Neural cell (in vitro differentiated cells): ENCODE measurements at regions not wholly inside any gene's neighbourhood (a gene's known extent, or its start where the extent isn't known, plus 50 kb on each side); places are given as distances from the start of the nearest gene placed in this dataset.
"Not testable (repeated sequence)": the region's sequence is repeated elsewhere in the genome, so short reads cannot be mapped to it uniquely, and the experiment has no call there.

Source experiments
- H2AFZ ChIP-seq: fragments of 200-600, 300-800 bp; sonication (generic), shearing (Covaris generic); 2 replicates; pipeline ENCODE4 v1.6.0; 2014; ENCODE audit warnings: low read depth, mild to moderate bottlenecking, antibody characterized with exemption, low read length, moderate library complexity
- H3F3A ChIP-seq: fragments of 200-600 bp; shearing (Covaris generic); 2 replicates; pipeline ENCODE4 v1.6.1; 2016; ENCODE audit warnings: mild to moderate bottlenecking, moderate library complexity, mixed read lengths, antibody characterized with exemption, low read length; ENCODE audit not compliant: insufficient read depth, poor library complexity, severe bottlenecking
- H3K27ac ChIP-seq: fragments of 200-600, 300-800 bp; sonication (generic), shearing (Covaris generic); 2 replicates; pipeline ENCODE4 v1.5.1; 2014; ENCODE audit warnings: mild to moderate bottlenecking, low read length, moderate library complexity
- H3K27me3 ChIP-seq: fragments of 300-800, 200-600 bp; sonication (generic), shearing (Covaris generic); 2 replicates; pipeline ENCODE4 v1.6.0; 2014; ENCODE audit warnings: mild to moderate bottlenecking, low read depth, low read length, moderate library complexity; ENCODE audit not compliant: insufficient read depth
- H3K36me3 ChIP-seq: fragments of 300-800, 200-600 bp; sonication (generic), shearing (Covaris generic); 2 replicates; pipeline ENCODE4 v1.5.1; 2014; ENCODE audit warnings: mild to moderate bottlenecking, antibody characterized with exemption, low read length, moderate library complexity; ENCODE audit not compliant: insufficient read depth
- H3K4me2 ChIP-seq: fragments of 300-800, 200-600 bp; sonication (generic), shearing (Covaris generic); 2 replicates; pipeline ENCODE4 v1.6.0; 2014; ENCODE audit warnings: mild to moderate bottlenecking, low read length
- H3K4me3 ChIP-seq: fragments of 300-800, 200-600 bp; sonication (generic), shearing (Covaris generic); 2 replicates; pipeline ENCODE4 v1.5.1; 2014; ENCODE audit warnings: mild to moderate bottlenecking, low read length, moderate library complexity
- H3K79me2 ChIP-seq: fragments of 200-600 bp; shearing (Covaris generic); replicated peaks from 2 replicates; pipeline ENCODE4 v1.6.0; 2014; ENCODE audit warnings: mild to moderate bottlenecking, low read length, moderate library complexity; ENCODE audit not compliant: insufficient read depth
- H3K9ac ChIP-seq: fragments of 300-800, 200-600 bp; sonication (generic), shearing (Covaris generic); 2 replicates; pipeline ENCODE4 v1.6.1; 2016; ENCODE audit warnings: mild to moderate bottlenecking, low read length, mixed read lengths
- H3K9me2 ChIP-seq: fragments of 200-600 bp; shearing (Covaris generic); 2 replicates; pipeline ENCODE4 v1.6.1; 2016; ENCODE audit warnings: mild to moderate bottlenecking, low read length, mixed read lengths; ENCODE audit not compliant: insufficient read depth
- H3K9me3 ChIP-seq: fragments of 200-600, 300-800 bp; sonication (generic), shearing (Covaris generic); 2 replicates; pipeline ENCODE4 v1.6.1; 2016; ENCODE audit warnings: mild to moderate bottlenecking, mixed run types, low read length, moderate library complexity, mixed read lengths
- H4K20me1 ChIP-seq: fragments of 200-600 bp; shearing (Covaris generic); 2 replicates; pipeline ENCODE4 v1.6.1; 2016; ENCODE audit warnings: mild to moderate bottlenecking, mixed run types; ENCODE audit not compliant: insufficient read depth
- CTCF ChIP-seq: fragments of 450-650 bp; IDR thresholded peaks from 2 replicates; pipeline ENCODE4 v1.5.1; 2014; ENCODE audit warnings: antibody characterized with exemption, mild to moderate bottlenecking, moderate library complexity; ENCODE audit not compliant: poor library complexity, severe bottlenecking
- EP300 ChIP-seq: fragments of 450-650 bp; conservative IDR thresholded peaks from 2 replicates; pipeline ENCODE4 v1.6.1; 2014; ENCODE audit warnings: antibody characterized with exemption, mild to moderate bottlenecking, moderate library complexity; ENCODE audit not compliant: poor library complexity, severe bottlenecking
- EZH2 ChIP-seq: fragments of 200-600, 300-800 bp; shearing (Covaris generic), sonication (generic); IDR thresholded peaks from 2 replicates; pipeline ENCODE4 v1.6.1; 2014; ENCODE audit warnings: antibody characterized with exemption, low read length, borderline replicate concordance, mild to moderate bottlenecking; ENCODE audit not compliant: insufficient read depth, poor library complexity, severe bottlenecking
- MXI1 ChIP-seq: fragments of 450-650 bp; conservative IDR thresholded peaks from 2 replicates; pipeline ENCODE4 v1.6.1; 2014; ENCODE audit warnings: antibody characterized with exemption, mild to moderate bottlenecking; ENCODE audit not compliant: poor library complexity, severe bottlenecking
- POLR2AphosphoS5 ChIP-seq: IDR thresholded peaks from 2 replicates; pipeline ENCODE4 v1.6.1; 2012
- RAD21 ChIP-seq: fragments of 450-650 bp; conservative IDR thresholded peaks from 2 replicates; pipeline ENCODE4 v1.6.1; 2014; ENCODE audit warnings: antibody characterized with exemption, mild to moderate bottlenecking, moderate library complexity
- SMC3 ChIP-seq: fragments of 450-650 bp; conservative IDR thresholded peaks from 2 replicates; pipeline ENCODE4 v1.6.1; 2014; ENCODE audit warnings: antibody characterized with exemption, mild to moderate bottlenecking, moderate library complexity; ENCODE audit not compliant: poor library complexity
- TAF1 ChIP-seq: IDR thresholded peaks from 2 replicates; pipeline ENCODE4 v1.6.1; 2012; ENCODE audit warnings: low read depth
- TF ChIP-seq, protein P1 (sequence below): IDR thresholded peaks from 2 replicates; pipeline ENCODE4 v1.6.1; 2012; ENCODE audit warnings: borderline replicate concordance

- Histone ChIP-seq H3K9ac (no peak overlapping the region), H3K4me2 (no peak overlapping the region), H3K4me3 (no peak overlapping the region), H3K79me2 (no peaks in the 10 kb centered on the region), H3K36me3 (no peaks in the 10 kb centered on the region), H4K20me1 (no peaks in the 10 kb centered on the region), H3F3A (no peaks in the 10 kb centered on the region), H3K9me3 (no peaks in the 10 kb centered on the region), H3K9me2 (no peaks in the 10 kb centered on the region), H2AFZ (no peak overlapping the region), H3K27me3 (no peaks in the 10 kb centered on the region), H3K27ac (no peak overlapping the region)
- TF ChIP-seq RAD21 = no peak
- TF ChIP-seq, protein P1, sequence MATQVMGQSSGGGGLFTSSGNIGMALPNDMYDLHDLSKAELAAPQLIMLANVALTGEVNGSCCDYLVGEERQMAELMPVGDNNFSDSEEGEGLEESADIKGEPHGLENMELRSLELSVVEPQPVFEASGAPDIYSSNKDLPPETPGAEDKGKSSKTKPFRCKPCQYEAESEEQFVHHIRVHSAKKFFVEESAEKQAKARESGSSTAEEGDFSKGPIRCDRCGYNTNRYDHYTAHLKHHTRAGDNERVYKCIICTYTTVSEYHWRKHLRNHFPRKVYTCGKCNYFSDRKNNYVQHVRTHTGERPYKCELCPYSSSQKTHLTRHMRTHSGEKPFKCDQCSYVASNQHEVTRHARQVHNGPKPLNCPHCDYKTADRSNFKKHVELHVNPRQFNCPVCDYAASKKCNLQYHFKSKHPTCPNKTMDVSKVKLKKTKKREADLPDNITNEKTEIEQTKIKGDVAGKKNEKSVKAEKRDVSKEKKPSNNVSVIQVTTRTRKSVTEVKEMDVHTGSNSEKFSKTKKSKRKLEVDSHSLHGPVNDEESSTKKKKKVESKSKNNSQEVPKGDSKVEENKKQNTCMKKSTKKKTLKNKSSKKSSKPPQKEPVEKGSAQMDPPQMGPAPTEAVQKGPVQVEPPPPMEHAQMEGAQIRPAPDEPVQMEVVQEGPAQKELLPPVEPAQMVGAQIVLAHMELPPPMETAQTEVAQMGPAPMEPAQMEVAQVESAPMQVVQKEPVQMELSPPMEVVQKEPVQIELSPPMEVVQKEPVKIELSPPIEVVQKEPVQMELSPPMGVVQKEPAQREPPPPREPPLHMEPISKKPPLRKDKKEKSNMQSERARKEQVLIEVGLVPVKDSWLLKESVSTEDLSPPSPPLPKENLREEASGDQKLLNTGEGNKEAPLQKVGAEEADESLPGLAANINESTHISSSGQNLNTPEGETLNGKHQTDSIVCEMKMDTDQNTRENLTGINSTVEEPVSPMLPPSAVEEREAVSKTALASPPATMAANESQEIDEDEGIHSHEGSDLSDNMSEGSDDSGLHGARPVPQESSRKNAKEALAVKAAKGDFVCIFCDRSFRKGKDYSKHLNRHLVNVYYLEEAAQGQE = no peak
- no peak for TF ChIP-seq SMC3
- TF ChIP-seq EP300 = no peak
- no peak for TF ChIP-seq TAF1
- TF ChIP-seq POLR2AphosphoS5 = no peak
- TF ChIP-seq CTCF = no peak
- TF ChIP-seq EZH2 = no peak
- no peak for TF ChIP-seq MXI1
These were observed 130.6 kb upstream of the IGSF10 start for GRCh38 chr3:151591441-151591840.

- Histone ChIP-seq H3K4me2 (no peak overlapping the region), H3K9ac (no peak overlapping the region), H3K27ac (no peak overlapping the region), H3K79me2 (no peaks in the 10 kb centered on the region), H2AFZ (no peak overlapping the region), H3K9me3 (no peaks in the 10 kb centered on the region), H4K20me1 (no peaks in the 10 kb centered on the region), H3F3A (no peaks in the 10 kb centered on the region), H3K4me3 (no peak overlapping the region), H3K36me3 (no peaks in the 10 kb centered on the region), H3K27me3 (no peaks in the 10 kb centered on the region), H3K9me2 (no peaks in the 10 kb centered on the region)
- TF ChIP-seq MXI1 = no peak
- TF ChIP-seq RAD21 = no peak
- no peak for TF ChIP-seq SMC3
- TF ChIP-seq, protein P1 = no peak
- no peak for TF ChIP-seq EZH2
- no peak for TF ChIP-seq POLR2AphosphoS5
- TF ChIP-seq CTCF = no peak
- no peak for TF ChIP-seq TAF1
These were observed 128.4 kb upstream of the IGSF10 start for GRCh38 chr3:151589311-151589710.

- not testable (repeated sequence) for H3K4me2 ChIP-seq, H3F3A ChIP-seq, H3K9me3 ChIP-seq, H3K9me2 ChIP-seq, H3K27me3 ChIP-seq, H3K36me3 ChIP-seq, H2AFZ ChIP-seq, H3K79me2 ChIP-seq, H4K20me1 ChIP-seq, H3K4me3 ChIP-seq, H3K9ac ChIP-seq, H3K27ac ChIP-seq
These were observed 126.8 kb upstream of the IGSF10 start for GRCh38 chr3:151587659-151588058.
